Keratinocyte (primary cell): ENCODE measurements at regions not wholly inside any gene's neighbourhood (a gene's known extent, or its start where the extent isn't known, plus 50 kb on each side); places are given as distances from the start of the nearest gene placed in this dataset.
"Not testable (repeated sequence)": the region's sequence is repeated elsewhere in the genome, so short reads cannot be mapped to it uniquely, and the experiment has no call there.

Source experiments
- DNase-seq: peaks from one replicate; pipeline ENCODE4 v3.0.0-alpha.2; 2011; ENCODE audit warnings: low read depth, missing footprints, low spot score
- FAIRE-seq: peaks from 2 replicates; lab custom pipeline; 2011; peaks lifted over from hg19 to GRCh38; lab: Jason Lieb, UNC
- H2AFZ ChIP-seq: 2 replicates; pipeline ENCODE4 v1.6.0; 2012; ENCODE audit warnings: low read length, control low read depth, inconsistent platforms; ENCODE audit not compliant: control insufficient read depth
- H3K27ac ChIP-seq: 2 replicates; pipeline ENCODE4 v1.5.1; 2011; ENCODE audit warnings: low read length; ENCODE audit not compliant: control insufficient read depth, insufficient read depth
- H3K27me3 ChIP-seq: 3 replicates; pipeline ENCODE4 v1.6.0; 2011; ENCODE audit warnings: low read length; ENCODE audit not compliant: control insufficient read depth, insufficient read depth; ENCODE audit errors: extremely low read depth
- H3K36me3 ChIP-seq, 2 experiments: 2 replicates in 1 of 2; 3 replicates in 1 of 2; pipeline ENCODE4 v1.5.1; 2011; ENCODE audit warnings: low read length in 2 of 2, mild to moderate bottlenecking in 1 of 2; ENCODE audit not compliant: control insufficient read depth in 2 of 2, insufficient read depth in 2 of 2; ENCODE audit errors: extremely low read depth in 1 of 2
- H3K4me1 ChIP-seq: 3 replicates; pipeline ENCODE4 v1.5.1; 2011; ENCODE audit warnings: low read length; ENCODE audit not compliant: control insufficient read depth, insufficient read depth; ENCODE audit errors: extremely low read depth
- H3K4me2 ChIP-seq: 3 replicates; pipeline ENCODE4 v1.6.0; 2011; ENCODE audit warnings: low read depth, low read length; ENCODE audit not compliant: control insufficient read depth, insufficient read depth; ENCODE audit errors: extremely low read depth
- H3K4me3 ChIP-seq, 3 experiments: fragments of 200-600 bp in 1 of 3; sonication (generic) in 1 of 3; 2 replicates in 2 of 3; 3 replicates in 1 of 3; pipeline ENCODE4 v1.5.1; 2011 to 2016; ENCODE audit warnings: low read length in 3 of 3, mild to moderate bottlenecking in 3 of 3, control low read depth in 2 of 3, inconsistent platforms in 1 of 3, low read depth in 1 of 3, mixed read lengths in 1 of 3, mixed run types in 1 of 3, moderate library complexity in 1 of 3; ENCODE audit not compliant: control insufficient read depth in 2 of 3, insufficient read depth in 2 of 3; ENCODE audit errors: extremely low read depth in 1 of 3
- H3K79me2 ChIP-seq: 2 replicates; pipeline ENCODE4 v1.6.0; 2012; ENCODE audit warnings: low read length; ENCODE audit not compliant: control insufficient read depth, insufficient read depth
- H3K9ac ChIP-seq: 3 replicates; pipeline ENCODE4 v1.6.0; 2011; ENCODE audit warnings: low read length; ENCODE audit not compliant: control insufficient read depth, insufficient read depth; ENCODE audit errors: extremely low read depth
- H3K9me1 ChIP-seq: 3 replicates; pipeline ENCODE4 v1.6.0; 2011; ENCODE audit warnings: low read length; ENCODE audit not compliant: control insufficient read depth, insufficient read depth; ENCODE audit errors: extremely low read depth
- H3K9me3 ChIP-seq: 2 replicates; pipeline ENCODE4 v1.5.1; 2012; ENCODE audit warnings: low read depth, low read length; ENCODE audit not compliant: control insufficient read depth
- H4K20me1 ChIP-seq: 3 replicates; pipeline ENCODE4 v1.6.0; 2011; ENCODE audit warnings: low read length; ENCODE audit not compliant: control insufficient read depth, insufficient read depth; ENCODE audit errors: extremely low read depth
- CTCF ChIP-seq, 3 experiments: IDR thresholded peaks in 1 of 3; conservative IDR thresholded peaks in 1 of 3; optimal IDR thresholded peaks in 1 of 3; 2 replicates in 2 of 3; 3 replicates in 1 of 3; pipeline versions ENCODE3 to v1.5.1; 2011; ENCODE audit warnings: low read length in 3 of 3, mild to moderate bottlenecking in 3 of 3, moderate library complexity in 2 of 3, control low read depth in 1 of 3, inconsistent platforms in 1 of 3; ENCODE audit not compliant: insufficient read depth in 2 of 3; ENCODE audit errors: extremely low read depth in 1 of 3
- dilution Hi-C: fragments of 300-500 bp; cut with MboI; formaldehyde crosslinking; loops from one replicate; pipeline ENCODE4 v1.7.0; 2020; ENCODE audit warnings: low sequenced_read_pairs; ENCODE audit not compliant: extremely low pct_ligation_motif_present

- H3K9ac ChIP-seq, H3K36me3 ChIP-seq, H4K20me1 ChIP-seq, DNase-seq, H3K79me2 ChIP-seq, H3K4me2 ChIP-seq, H3K27ac ChIP-seq, dilution Hi-C loops, H2AFZ ChIP-seq, H3K4me1 ChIP-seq, FAIRE-seq, H3K4me3 ChIP-seq, H3K9me1 ChIP-seq, H3K27me3 ChIP-seq, H3K9me3 ChIP-seq: not testable (repeated sequence)
- peak in 2 of 3 experiments; percentile 3 to 31 for TF ChIP-seq CTCF (optimal IDR thresholded peaks at IDR 0.05 in 1 of 3, IDR thresholded peaks at IDR 0.05 in 1 of 3, conservative IDR thresholded peaks at IDR 0.05 in 1 of 3; ENCODE audit: extremely low read depth in 1 of 3, insufficient read depth in 2 of 3, low read length in 3 of 3)
These were observed 107.6 kb upstream of the TERB2 start for GRCh38 chr15:44848859-44849258.

GRCh38 chr15:44849701-44850403 is 106.6 kb upstream of the TERB2 start:
- FAIRE-seq, H3K4me3 ChIP-seq, H3K9me3 ChIP-seq, H2AFZ ChIP-seq, H3K4me1 ChIP-seq, H3K9me1 ChIP-seq, DNase-seq, H3K79me2 ChIP-seq, H3K36me3 ChIP-seq, H3K4me2 ChIP-seq, H3K27me3 ChIP-seq, H3K27ac ChIP-seq, H3K9ac ChIP-seq, H4K20me1 ChIP-seq: not testable (repeated sequence)
- dilution Hi-C loops, result loop anchor here (25.0 kb wide), 1 partner anchor 112 kb away; the partner anchor contains the start of gene TERB2
